NB4 (cell line): ENCODE measurements at regions not wholly inside any gene's neighbourhood (a gene's known extent, or its start where the extent isn't known, plus 50 kb on each side); places are given as distances from the start of the nearest gene placed in this dataset.

Experiments
- CTCF ChIP-seq: IDR thresholded peaks from one replicate; pipeline ENCODE4 v1.5.1; 2012; ENCODE audit warnings: low read depth, low read length
- MYC ChIP-seq: IDR thresholded peaks from 2 replicates; pipeline ENCODE4 v1.6.1; 2011; ENCODE audit warnings: low read depth, low read length
- POLR2A ChIP-seq: IDR thresholded peaks from 2 replicates; pipeline ENCODE4 v1.6.1; 2011; ENCODE audit warnings: mild to moderate bottlenecking; ENCODE audit not compliant: insufficient read length; ENCODE audit errors: extremely low read depth
- TF ChIP-seq, protein P1 (sequence below): IDR thresholded peaks from 2 replicates; pipeline ENCODE4 v1.6.1; 2011; ENCODE audit warnings: low read depth, low read length

GRCh38 chr9:28365020-28365640, 791.8 kb upstream of the C9orf72 start:
- no peak for TF ChIP-seq POLR2A
- no peak for TF ChIP-seq CTCF
- TF ChIP-seq, protein P1, sequence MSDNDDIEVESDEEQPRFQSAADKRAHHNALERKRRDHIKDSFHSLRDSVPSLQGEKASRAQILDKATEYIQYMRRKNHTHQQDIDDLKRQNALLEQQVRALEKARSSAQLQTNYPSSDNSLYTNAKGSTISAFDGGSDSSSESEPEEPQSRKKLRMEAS, result no peak
- no peak for TF ChIP-seq MYC
